Psoas muscle (tissue), 7 donors: ENCODE measurements at regions not wholly inside any gene's neighbourhood (a gene's known extent, or its start where the extent isn't known, plus 50 kb on each side); places are given as distances from the start of the nearest gene placed in this dataset.
"Not testable (repeated sequence)": the region's sequence is repeated elsewhere in the genome, so short reads cannot be mapped to it uniquely, and the experiment has no call there.

Experiments used
- ATAC-seq, 4 donors: fragments of 200-7000 bp; cut with Tn5 transposase; one replicate each; pipeline ENCODE4 v1.9.1; 2020; ENCODE audit warnings: moderate library complexity in 3 of 4, mild to moderate bottlenecking in 2 of 4
- DNase-seq, 2 donors: peaks; one replicate each; pipeline ENCODE4 v3.0.0-alpha.2; 2020
- H3K27ac ChIP-seq: fragments of 200-600 bp; one replicate; pipeline ENCODE4 v1.8.0; 2022
- H3K27me3 ChIP-seq, 3 donors: fragments of 200-600 bp in 1 of 3; one replicate each; pipeline versions ENCODE4 v1.6.1 to v1.8.0; 2013 to 2022; ENCODE audit warnings: low read length in 2 of 3, mild to moderate bottlenecking in 2 of 3, moderate library complexity in 1 of 3; ENCODE audit not compliant: insufficient read depth in 3 of 3
- H3K36me3 ChIP-seq, 2 donors: fragments of 200-600 bp in 1 of 2; one replicate each; pipeline versions ENCODE4 v1.6.1 to v1.8.0; 2013 to 2022; ENCODE audit warnings: low read depth in 1 of 2, mild to moderate bottlenecking in 1 of 2, moderate library complexity in 1 of 2; ENCODE audit not compliant: insufficient read depth in 1 of 2
- H3K4me1 ChIP-seq: fragments of 200-600 bp; one replicate; pipeline ENCODE4 v1.8.0; 2022
- H3K4me3 ChIP-seq: fragments of 200-600 bp; one replicate; pipeline ENCODE4 v1.8.0; 2022; ENCODE audit warnings: mild to moderate bottlenecking
- H3K9me3 ChIP-seq: fragments of 200-600 bp; one replicate; pipeline ENCODE4 v1.8.0; 2022
- CTCF ChIP-seq: fragments of 200-600 bp; IDR thresholded peaks from one replicate; pipeline ENCODE4 v1.8.0; 2022; ENCODE audit warnings: antibody characterized with exemption
- WGBS, 3 donors: extraction: QIAGEN DNeasy Blood & Tissue Kit; methylation state at CpG; one replicate each; pipeline versions ENCODE4 v1.1.6 to v1.1.7; 2013; 5-methylcytosine and 5-hydroxymethylcytosine counted together
- intact Hi-C, 2 donors: fragments of 100-400 bp; cut with DNase I; formaldehyde crosslinking; loops; one replicate each; pipeline versions ENCODE4 v1.11.0 to v1.14.2; 2022
- donor health status: healthy with polysubstance abuse.
- donor health status: DM: no; HTN: no; CAD: no; lungs with moderate emphysema.
- donor health status: Bipolar disorder and iron deficiency.
- donor health status: healthy.
- donor health status: DM: yes; HTN: yes; CAD: no.
- donor health status: DM: no; HTN: no; CAD: no.
- donor health status: DM: yes; HTN: yes; CAD: no.

GRCh38 chr2:77720115-77720514 is 197.9 kb upstream of the LRRTM4 start:
- WGBS, 3 donors: 79 to 80% (median 79%) methylated on average over 4 of the region's 4 CpGs
- Histone ChIP-seq H3K27ac (no peak overlapping the region), H3K9me3 (no peaks in the 10 kb centered on the region), H3K4me3 (no peak overlapping the region), H3K4me1 (no peaks in the 10 kb centered on the region), H3K27me3 (no peaks in the 10 kb centered on the region), H3K36me3 (no peaks in the 10 kb centered on the region)
- DNase-seq: no peak
- intact Hi-C loops: no loop called here
- ATAC-seq: no peak
- no peak for TF ChIP-seq CTCF

- Histone ChIP-seq H3K27me3 (no peaks in the 10 kb centered on the region), H3K4me3 (no peak overlapping the region), H3K4me1 (no peaks in the 10 kb centered on the region), H3K36me3 (no peaks in the 10 kb centered on the region), H3K27ac (no peak overlapping the region), H3K9me3 (no peaks in the 10 kb centered on the region)
- TF ChIP-seq CTCF: no peak
- intact Hi-C loops: no loop called here
- DNase-seq (no peak), ATAC-seq (no peak)
Measured at GRCh38 chr2:77721593-77721992, 199.4 kb upstream of the LRRTM4 start.

GRCh38 chr2:77725045-77725444 is 202.9 kb upstream of the LRRTM4 start:
- WGBS, 3 donors: 94 to 100% (median 96%) methylated on average over 1 of the region's 1 CpG
- Histone ChIP-seq H3K27ac (no peak overlapping the region), H3K4me3 (no peak overlapping the region), H3K27me3 (no peaks in the 10 kb centered on the region), H3K9me3 (no peaks in the 10 kb centered on the region), H3K4me1 (no peaks in the 10 kb centered on the region), H3K36me3 (no peaks in the 10 kb centered on the region)
- intact Hi-C loops: no loop called here
- ATAC-seq (no peak), DNase-seq (no peak)
- TF ChIP-seq CTCF: no peak

GRCh38 chr2:77734662-77735340 is 212.6 kb upstream of the LRRTM4 start:
- H3K27me3 ChIP-seq, H3K36me3 ChIP-seq, H3K4me3 ChIP-seq, H3K27ac ChIP-seq, H3K9me3 ChIP-seq, intact Hi-C loops, ATAC-seq, H3K4me1 ChIP-seq: not testable (repeated sequence)
- 94 to 99% (median 95%) methylated on average over 31 to 39 of the region's 39 CpGs for WGBS, 3 donors
- peak in 1 of 2 donors; percentile 37 for DNase-seq

GRCh38 chr2:77737236-77737635 is 215.1 kb upstream of the LRRTM4 start:
- intact Hi-C loops: no loop called here
- 51 to 84% (median 59%) methylated on average over 3 of the region's 3 CpGs for WGBS, 3 donors

More at GRCh38 chr2:77737236-77737635, 215.1 kb upstream of the LRRTM4 start:
- Histone ChIP-seq H3K9me3 (no peaks in the 10 kb centered on the region), H3K4me3 (no peak overlapping the region), H3K36me3 (no peaks in the 10 kb centered on the region), H3K27me3 (no peaks in the 10 kb centered on the region), H3K4me1 (no peaks in the 10 kb centered on the region), H3K27ac (no peak overlapping the region)
- DNase-seq (no peak), ATAC-seq (no peak)
- TF ChIP-seq CTCF: no peak
